ENCODE measurements at regions not wholly inside any gene's neighbourhood (a gene's known extent, or its start where the extent isn't known, plus 50 kb on each side); places are given as distances from the start of the nearest gene placed in this dataset.

DNA sequence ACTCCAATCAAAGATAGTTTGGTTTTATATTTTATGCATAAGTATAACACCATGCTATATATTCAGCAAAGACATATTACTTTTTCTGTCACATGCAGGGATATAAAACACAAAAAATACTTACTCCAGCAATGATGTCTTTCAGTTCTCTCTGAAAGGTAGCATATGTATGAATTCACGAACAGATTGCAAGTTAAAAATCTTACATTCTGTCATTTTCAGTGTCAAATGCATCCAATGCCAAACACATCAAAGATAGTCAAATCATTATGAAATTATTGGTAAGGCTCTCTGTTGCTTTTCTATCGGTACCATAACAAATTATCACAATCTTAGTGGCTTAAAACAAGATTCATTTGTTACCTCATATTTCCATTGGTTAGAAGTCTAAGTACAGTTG is 492.0 kb upstream of the KIF2B start:
- TF ChIP-seq, protein P1, sequence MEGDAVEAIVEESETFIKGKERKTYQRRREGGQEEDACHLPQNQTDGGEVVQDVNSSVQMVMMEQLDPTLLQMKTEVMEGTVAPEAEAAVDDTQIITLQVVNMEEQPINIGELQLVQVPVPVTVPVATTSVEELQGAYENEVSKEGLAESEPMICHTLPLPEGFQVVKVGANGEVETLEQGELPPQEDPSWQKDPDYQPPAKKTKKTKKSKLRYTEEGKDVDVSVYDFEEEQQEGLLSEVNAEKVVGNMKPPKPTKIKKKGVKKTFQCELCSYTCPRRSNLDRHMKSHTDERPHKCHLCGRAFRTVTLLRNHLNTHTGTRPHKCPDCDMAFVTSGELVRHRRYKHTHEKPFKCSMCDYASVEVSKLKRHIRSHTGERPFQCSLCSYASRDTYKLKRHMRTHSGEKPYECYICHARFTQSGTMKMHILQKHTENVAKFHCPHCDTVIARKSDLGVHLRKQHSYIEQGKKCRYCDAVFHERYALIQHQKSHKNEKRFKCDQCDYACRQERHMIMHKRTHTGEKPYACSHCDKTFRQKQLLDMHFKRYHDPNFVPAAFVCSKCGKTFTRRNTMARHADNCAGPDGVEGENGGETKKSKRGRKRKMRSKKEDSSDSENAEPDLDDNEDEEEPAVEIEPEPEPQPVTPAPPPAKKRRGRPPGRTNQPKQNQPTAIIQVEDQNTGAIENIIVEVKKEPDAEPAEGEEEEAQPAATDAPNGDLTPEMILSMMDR (IDR thresholded peaks at IDR 0.05) = no peak
- no peak for DNase-seq (ENCODE audit: low spot score)
- Histone ChIP-seq H3K4me3 (no peak overlapping the region), H3K27ac (no peak overlapping the region)

DNA sequence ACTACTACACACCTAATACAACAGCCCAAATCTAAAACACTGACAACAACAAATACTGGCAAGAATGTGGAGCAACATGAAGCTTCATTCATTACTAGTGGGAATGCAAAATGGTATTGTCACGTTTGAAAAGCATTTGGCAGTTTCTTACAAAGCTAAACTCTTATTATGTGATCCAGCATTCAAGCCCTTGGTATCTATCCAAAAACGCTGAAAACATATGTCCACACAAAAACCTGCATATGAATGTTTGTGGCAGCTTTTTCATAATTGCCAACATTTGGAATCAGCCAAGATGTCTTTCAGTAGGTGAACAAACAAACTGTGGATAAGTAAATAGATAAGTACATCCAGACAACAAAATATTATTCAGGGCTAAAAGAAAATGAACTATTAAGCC is 501.1 kb upstream of the KIF2B start:
- no peak overlapping the region for H3K4me3 ChIP-seq
- TF ChIP-seq, protein P1 (IDR thresholded peaks at IDR 0.05) = no peak
- no peak overlapping the region for H3K27ac ChIP-seq
- DNase-seq (ENCODE audit: low spot score) = no peak

DNA sequence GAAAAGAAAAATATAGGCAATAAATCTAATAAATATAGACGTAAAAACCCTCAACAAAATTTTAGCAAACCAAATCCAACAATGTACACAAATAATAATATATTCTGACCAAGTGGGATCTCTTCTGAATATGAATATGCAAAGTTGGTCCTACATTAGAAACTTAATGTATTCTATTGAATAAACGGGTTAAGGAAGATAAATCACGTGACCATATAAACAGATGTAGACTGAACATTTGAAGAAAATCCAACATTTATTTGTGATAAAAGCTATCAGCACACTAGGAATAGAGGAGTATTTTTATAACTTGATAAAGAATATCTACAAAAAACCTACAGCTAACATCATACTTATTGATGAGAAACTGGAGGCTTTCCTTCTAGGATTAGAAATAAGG is 502.8 kb upstream of the KIF2B start:
- Histone ChIP-seq H3K27ac (no peak overlapping the region), H3K4me3 (no peak overlapping the region)
- TF ChIP-seq, protein P1 (IDR thresholded peaks at IDR 0.05) = no peak
- DNase-seq (ENCODE audit: low spot score) = no peak

DNA sequence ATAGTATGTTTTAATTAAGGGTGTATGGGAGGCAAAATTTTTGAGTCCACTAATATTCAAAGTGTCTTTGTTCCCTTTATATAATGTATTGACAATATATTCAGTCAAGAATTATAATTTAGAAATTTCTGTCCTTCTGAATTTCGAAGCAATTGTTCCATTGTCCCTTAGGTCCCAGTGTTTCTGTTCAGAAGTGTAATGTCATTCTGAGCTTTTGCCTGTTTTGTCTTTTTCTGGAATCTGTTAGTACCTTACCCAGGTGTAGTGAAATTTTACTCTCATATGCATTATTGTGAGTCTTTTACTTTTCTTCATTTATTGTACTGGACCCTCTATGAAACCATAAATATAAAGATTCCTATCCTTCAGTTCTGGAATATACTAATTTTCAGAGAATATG is 505.7 kb upstream of the KIF2B start:
- no peak overlapping the region for H3K4me3 ChIP-seq
- TF ChIP-seq, protein P1 (IDR thresholded peaks at IDR 0.05) = no peak
- no peak overlapping the region for H3K27ac ChIP-seq
- DNase-seq (ENCODE audit: low spot score) = no peak

DNA sequence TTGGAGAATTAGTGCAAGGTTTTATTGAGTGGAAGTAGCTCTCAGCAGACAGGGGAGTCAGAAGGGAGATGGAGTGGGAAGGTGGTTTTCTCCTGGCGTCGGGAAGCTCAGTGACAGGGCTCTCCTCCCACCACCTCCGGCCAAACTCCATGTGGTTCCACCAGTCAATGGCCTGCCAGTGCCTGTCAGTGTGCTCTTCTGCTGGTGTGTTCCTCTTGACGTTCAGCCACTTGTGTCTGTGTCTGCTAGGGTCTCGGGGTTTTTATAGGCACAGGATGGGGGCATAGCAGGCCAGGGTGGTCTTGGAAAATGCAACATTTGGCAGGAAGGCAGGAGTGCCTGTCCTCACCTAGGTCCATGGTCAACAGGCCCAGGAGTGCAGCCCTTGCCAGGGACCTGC is 506.7 kb upstream of the KIF2B start:
- Histone ChIP-seq H3K4me3 (no peak overlapping the region), H3K27ac (no peak overlapping the region)
- TF ChIP-seq, protein P1 (IDR thresholded peaks at IDR 0.05) = no peak
- DNase-seq (ENCODE audit: low spot score) = no peak

DNA sequence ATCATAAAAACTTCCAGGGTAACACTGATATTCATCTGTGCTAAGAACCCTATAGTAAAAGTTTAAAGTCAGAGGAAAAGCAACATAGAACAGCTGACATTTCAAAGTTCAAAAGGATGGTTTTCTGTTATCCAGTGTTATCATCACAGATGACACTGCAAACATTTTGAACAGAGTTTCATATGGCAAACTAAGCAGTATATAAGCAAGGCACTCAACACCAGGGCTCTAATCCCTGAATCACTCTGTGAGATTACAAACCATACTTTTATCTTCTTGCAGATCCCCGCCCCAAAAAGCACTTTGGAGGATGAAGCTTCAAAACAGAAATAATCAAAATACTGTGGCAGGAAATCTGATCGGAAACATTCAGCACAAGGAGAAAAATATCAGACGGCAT is 508.2 kb upstream of the KIF2B start:
- Histone ChIP-seq H3K4me3 (no peak overlapping the region), H3K27ac (no peak overlapping the region)
- TF ChIP-seq, protein P1 (IDR thresholded peaks at IDR 0.05) = no peak
- no peak for DNase-seq (ENCODE audit: low spot score)

DNA sequence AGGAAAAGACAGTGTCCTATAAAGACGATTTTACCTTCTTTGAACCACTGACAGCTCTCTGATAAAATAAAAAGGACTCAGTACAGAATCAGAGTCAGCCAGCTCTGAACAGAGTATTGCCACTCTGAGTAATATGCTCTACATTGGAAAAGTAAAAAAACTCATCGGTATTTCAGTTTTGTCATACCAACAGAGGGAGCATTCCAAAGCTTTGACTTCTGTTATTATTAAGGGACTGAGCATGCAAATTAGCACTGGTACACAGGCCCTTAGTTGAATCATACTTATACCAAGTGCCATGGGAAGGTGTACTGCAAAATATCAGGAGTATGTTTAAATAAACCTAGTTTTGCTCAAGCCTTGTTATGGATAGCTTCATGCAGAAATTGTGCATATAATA is 509.0 kb upstream of the KIF2B start:
- H3K4me3 ChIP-seq = no peak overlapping the region
- TF ChIP-seq, protein P1 (IDR thresholded peaks at IDR 0.05) = no peak
- DNase-seq (ENCODE audit: low spot score) = no peak
- no peak overlapping the region for H3K27ac ChIP-seq
